ENCODE measurements at regions not wholly inside any gene's neighbourhood (a gene's known extent, or its start where the extent isn't known, plus 50 kb on each side); places are given as distances from the start of the nearest gene placed in this dataset.

- Histone ChIP-seq H3K4me1 (peaks cover 0 to 5% (median 0%) of the 10 kb centered on the region in 4 donors), H3K27ac (no peak overlapping the region), H3K9me3 (no peaks in the 10 kb centered on the region), H3K4me3 (no peak overlapping the region), H3K27me3 (no peaks in the 10 kb centered on the region), H3K36me3 (no peaks in the 10 kb centered on the region)
- WGBS, 5 donors: 66 to 73% (median 71%) methylated on average over 3 of the region's 3 CpGs
- TF ChIP-seq CTCF (IDR thresholded peaks at IDR 0.05) (no peak), POLR2AphosphoS5 (IDR thresholded peaks at IDR 0.05) (no peak), POLR2A (IDR thresholded peaks at IDR 0.05) (no peak), EP300 (IDR thresholded peaks at IDR 0.05) (no peak)
- intact Hi-C loops (cut with DNase I; ENCODE audit: low total_unique reads): no loop called here
- DNase-seq: peak in 1 of 2 donors; percentile 7
These were observed 951.3 kb downstream of the ADGRL2 start for GRCh38 chr1:82752046-82752445.

GRCh38 chr1:82733645-82734044, 932.9 kb downstream of the ADGRL2 start:
- H3K9me3 ChIP-seq: peaks cover 0 to 19% (median 9%) of the 10 kb centered on the region in 4 donors
- intact Hi-C loops (cut with DNase I; ENCODE audit: low total_unique reads): no loop called here
- no peak for DNase-seq
- H3K4me3 ChIP-seq: no peak overlapping the region
- no peaks in the 10 kb centered on the region for H3K36me3 ChIP-seq
- 78 to 90% (median 89%) methylated on average over 4 of the region's 4 CpGs for WGBS, 5 donors
- no peaks in the 10 kb centered on the region for H3K27me3 ChIP-seq
- no peaks in the 10 kb centered on the region for H3K4me1 ChIP-seq
- H3K27ac ChIP-seq: no peak overlapping the region
- TF ChIP-seq POLR2AphosphoS5 (IDR thresholded peaks at IDR 0.05) (no peak), CTCF (IDR thresholded peaks at IDR 0.05) (no peak)

- intact Hi-C loops (cut with DNase I; ENCODE audit: low total_unique reads): no loop called here
- TF ChIP-seq CTCF (IDR thresholded peaks at IDR 0.05): no peak
- TF ChIP-seq POLR2A (IDR thresholded peaks at IDR 0.05): no peak
- TF ChIP-seq POLR2AphosphoS5 (IDR thresholded peaks at IDR 0.05): no peak
- no peak for TF ChIP-seq EP300 (IDR thresholded peaks at IDR 0.05)
These were observed 930.5 kb downstream of the ADGRL2 start for GRCh38 chr1:82731216-82731615.

GRCh38 chr1:82728206-82728605, 927.5 kb downstream of the ADGRL2 start:
- no peak for DNase-seq
- Histone ChIP-seq H3K27ac (no peak overlapping the region), H3K36me3 (no peaks in the 10 kb centered on the region), H3K9me3 (peaks cover 0 to 19% (median 9%) of the 10 kb centered on the region in 4 donors), H3K4me1 (no peaks in the 10 kb centered on the region), H3K27me3 (no peaks in the 10 kb centered on the region), H3K4me3 (no peak overlapping the region)
- TF ChIP-seq CTCF (IDR thresholded peaks at IDR 0.05) (no peak), POLR2AphosphoS5 (IDR thresholded peaks at IDR 0.05) (no peak)
- intact Hi-C loops (cut with DNase I; ENCODE audit: low total_unique reads): no loop called here

More at GRCh38 chr1:82731216-82731615, 930.5 kb downstream of the ADGRL2 start:
- no peak for DNase-seq
- Histone ChIP-seq H3K9me3 (peaks cover 0 to 19% (median 9%) of the 10 kb centered on the region in 4 donors), H3K27ac (no peak overlapping the region), H3K36me3 (no peaks in the 10 kb centered on the region), H3K4me3 (no peak overlapping the region), H3K27me3 (no peaks in the 10 kb centered on the region), H3K4me1 (no peaks in the 10 kb centered on the region)

GRCh38 chr1:82724246-82724645, 923.5 kb downstream of the ADGRL2 start:
- intact Hi-C loops (cut with DNase I; ENCODE audit: low total_unique reads): no loop called here
- Histone ChIP-seq H3K27me3 (no peaks in the 10 kb centered on the region), H3K36me3 (no peaks in the 10 kb centered on the region), H3K4me3 (no peak overlapping the region), H3K27ac (no peak overlapping the region), H3K9me3 (peaks cover 0 to 7% (median 0%) of the 10 kb centered on the region in 4 donors), H3K4me1 (no peaks in the 10 kb centered on the region)
- WGBS, 5 donors: 85 to 93% (median 88%) methylated on average over 2 of the region's 2 CpGs
- TF ChIP-seq POLR2A (IDR thresholded peaks at IDR 0.05) (no peak), EP300 (IDR thresholded peaks at IDR 0.05) (no peak)
- no peak for DNase-seq

Data from stomach (tissue), 8 donors.